ENCODE measurements at regions not wholly inside any gene's neighbourhood (a gene's known extent, or its start where the extent isn't known, plus 50 kb on each side); places are given as distances from the start of the nearest gene placed in this dataset.

DNA sequence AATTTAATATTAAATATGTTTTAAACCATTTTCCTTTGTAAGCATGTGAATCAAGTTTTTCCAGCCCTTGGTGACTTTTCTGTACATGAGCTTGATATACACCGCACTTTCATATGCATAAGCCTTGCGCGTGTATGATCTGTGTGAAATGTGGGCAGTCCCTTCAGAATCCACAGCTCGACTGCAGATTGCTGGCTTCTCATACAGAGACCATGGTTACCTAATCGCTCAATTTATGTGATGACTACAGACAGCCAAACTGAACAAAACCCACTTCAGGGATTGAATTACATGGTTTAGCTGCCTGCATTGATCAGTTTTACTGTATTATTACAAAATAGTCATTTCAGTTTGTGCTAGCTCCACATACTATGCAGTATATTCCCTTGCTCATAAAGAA lies 212.3 kb upstream of the NECTIN3 start:
- Mint-ChIP-seq H3K4me3 (no peak overlapping the region), H3K27ac (no peak overlapping the region), H3K9me3 (no peaks in the 10 kb centered on the region), H3K4me1 (peaks cover 4% of the 10 kb centered on the region), H3K27me3 (ENCODE audit: insufficient read depth) (no peaks in the 10 kb centered on the region), H3K36me3 (ENCODE audit: low read depth) (no peaks in the 10 kb centered on the region)
- 94 to 95% methylated on average over 5 of the region's 5 CpGs for WGBS, 2 experiments (ENCODE audit: insufficient coverage in 1 of 2, insufficient read length in 1 of 2)
- Histone ChIP-seq H3K4me1 (ENCODE audit: control insufficient read depth, insufficient read depth, low read length) (no peaks in the 10 kb centered on the region), H3K27me3 (ENCODE audit: control insufficient read depth, insufficient read depth, low read length, poor library complexity, severe bottlenecking) (no peaks in the 10 kb centered on the region), H3K9ac (ENCODE audit: extremely low read depth, low read length, poor library complexity, severe bottlenecking) (no peak overlapping the region), H3K4me3 (ENCODE audit: low read length) (no peak overlapping the region), H3K9me3 (ENCODE audit: control insufficient read depth, low read length) (no peaks in the 10 kb centered on the region), H3K27ac (ENCODE audit: low read depth, low read length) (no peak overlapping the region), H3K36me3 (ENCODE audit: control insufficient read depth, insufficient read depth, low read length) (no peaks in the 10 kb centered on the region)
- no peak for DNase-seq
- TF ChIP-seq, protein P1, sequence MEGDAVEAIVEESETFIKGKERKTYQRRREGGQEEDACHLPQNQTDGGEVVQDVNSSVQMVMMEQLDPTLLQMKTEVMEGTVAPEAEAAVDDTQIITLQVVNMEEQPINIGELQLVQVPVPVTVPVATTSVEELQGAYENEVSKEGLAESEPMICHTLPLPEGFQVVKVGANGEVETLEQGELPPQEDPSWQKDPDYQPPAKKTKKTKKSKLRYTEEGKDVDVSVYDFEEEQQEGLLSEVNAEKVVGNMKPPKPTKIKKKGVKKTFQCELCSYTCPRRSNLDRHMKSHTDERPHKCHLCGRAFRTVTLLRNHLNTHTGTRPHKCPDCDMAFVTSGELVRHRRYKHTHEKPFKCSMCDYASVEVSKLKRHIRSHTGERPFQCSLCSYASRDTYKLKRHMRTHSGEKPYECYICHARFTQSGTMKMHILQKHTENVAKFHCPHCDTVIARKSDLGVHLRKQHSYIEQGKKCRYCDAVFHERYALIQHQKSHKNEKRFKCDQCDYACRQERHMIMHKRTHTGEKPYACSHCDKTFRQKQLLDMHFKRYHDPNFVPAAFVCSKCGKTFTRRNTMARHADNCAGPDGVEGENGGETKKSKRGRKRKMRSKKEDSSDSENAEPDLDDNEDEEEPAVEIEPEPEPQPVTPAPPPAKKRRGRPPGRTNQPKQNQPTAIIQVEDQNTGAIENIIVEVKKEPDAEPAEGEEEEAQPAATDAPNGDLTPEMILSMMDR (conservative IDR thresholded peaks at IDR 0.05): no peak

DNA sequence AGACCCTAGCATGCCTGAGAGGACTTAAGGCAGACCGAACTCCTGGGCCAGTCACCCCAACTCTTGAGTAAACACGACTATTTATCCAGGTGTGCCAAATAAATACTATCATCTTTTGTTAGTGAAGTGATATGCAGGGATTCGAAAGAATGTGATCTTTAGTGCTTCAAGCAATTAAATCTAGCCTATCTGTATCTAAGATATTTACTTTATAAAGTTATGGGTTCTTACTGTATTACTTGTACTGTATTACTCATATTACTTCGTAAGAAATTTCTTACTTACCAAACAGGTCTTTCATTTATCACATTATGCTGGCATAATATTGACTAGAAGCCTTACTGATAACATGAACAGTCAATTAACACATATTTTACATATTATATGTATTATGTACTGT lies 211.6 kb upstream of the NECTIN3 start:
- H3K9ac ChIP-seq (ENCODE audit: extremely low read depth, low read length, poor library complexity, severe bottlenecking): no peak overlapping the region
- H3K27me3 ChIP-seq (ENCODE audit: control insufficient read depth, insufficient read depth, low read length, poor library complexity, severe bottlenecking): no peaks in the 10 kb centered on the region
- H3K27ac Mint-ChIP-seq: no peak overlapping the region
- H3K9me3 ChIP-seq (ENCODE audit: control insufficient read depth, low read length): no peaks in the 10 kb centered on the region
- DNase-seq: no peak
- H3K4me3 ChIP-seq (ENCODE audit: low read length): no peak overlapping the region
- H3K4me1 ChIP-seq (ENCODE audit: control insufficient read depth, insufficient read depth, low read length): no peaks in the 10 kb centered on the region
- H3K36me3 Mint-ChIP-seq (ENCODE audit: low read depth): no peaks in the 10 kb centered on the region
- H3K4me1 Mint-ChIP-seq: peaks cover 4% of the 10 kb centered on the region
- no peak overlapping the region for H3K4me3 Mint-ChIP-seq
- H3K36me3 ChIP-seq (ENCODE audit: control insufficient read depth, insufficient read depth, low read length): no peaks in the 10 kb centered on the region
- H3K9me3 Mint-ChIP-seq: no peaks in the 10 kb centered on the region
- no peak overlapping the region for H3K27ac ChIP-seq (ENCODE audit: low read depth, low read length)
- WGBS, 2 experiments (ENCODE audit: insufficient coverage in 1 of 2, insufficient read length in 1 of 2): 94% methylated on average over 2 of the region's 4 CpGs; no CpG with 5 or more reads in 1 of the 2 experiments
- H3K27me3 Mint-ChIP-seq (ENCODE audit: insufficient read depth): no peaks in the 10 kb centered on the region
- TF ChIP-seq, protein P1 (conservative IDR thresholded peaks at IDR 0.05): no peak

DNA sequence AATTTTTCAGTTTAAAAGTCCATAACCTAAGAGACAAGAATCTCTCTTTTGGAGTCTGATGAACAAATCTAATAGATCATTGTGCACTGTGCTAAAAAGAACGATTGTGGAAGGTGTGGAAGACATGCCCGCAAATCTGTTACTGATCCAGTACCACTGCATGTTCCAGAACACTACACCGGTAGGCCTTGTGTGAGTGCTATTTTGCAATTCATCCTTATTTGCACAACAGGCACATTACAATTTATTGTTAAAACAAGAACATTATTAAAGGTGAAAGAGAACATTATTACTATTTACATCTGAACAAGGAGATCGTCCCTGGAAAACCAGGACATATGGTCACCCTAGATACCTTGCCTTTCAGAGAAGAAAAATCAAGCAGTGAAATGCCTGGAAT lies 205.7 kb upstream of the NECTIN3 start:
- H3K27me3 ChIP-seq (ENCODE audit: control insufficient read depth, insufficient read depth, low read length, poor library complexity, severe bottlenecking): no peaks in the 10 kb centered on the region
- H3K27ac ChIP-seq (ENCODE audit: low read depth, low read length): no peak overlapping the region
- Mint-ChIP-seq H3K4me3 (no peak overlapping the region), H3K9me3 (no peaks in the 10 kb centered on the region), H3K27me3 (ENCODE audit: insufficient read depth) (no peaks in the 10 kb centered on the region), H3K4me1 (peaks cover 5% of the 10 kb centered on the region), H3K27ac (no peak overlapping the region), H3K36me3 (ENCODE audit: low read depth) (no peaks in the 10 kb centered on the region)
- H3K9me3 ChIP-seq (ENCODE audit: control insufficient read depth, low read length): no peaks in the 10 kb centered on the region
- 95% methylated on average over 4 of the region's 4 CpGs; no CpG with 5 or more reads in 1 of the 2 experiments for WGBS, 2 experiments (ENCODE audit: insufficient coverage in 1 of 2, insufficient read length in 1 of 2)
- H3K9ac ChIP-seq (ENCODE audit: extremely low read depth, low read length, poor library complexity, severe bottlenecking): no peak overlapping the region
- H3K4me3 ChIP-seq (ENCODE audit: low read length): no peak overlapping the region
- TF ChIP-seq, protein P1 (conservative IDR thresholded peaks at IDR 0.05): no peak
- no peaks in the 10 kb centered on the region for H3K4me1 ChIP-seq (ENCODE audit: control insufficient read depth, insufficient read depth, low read length)
- DNase-seq: no peak
- no peaks in the 10 kb centered on the region for H3K36me3 ChIP-seq (ENCODE audit: control insufficient read depth, insufficient read depth, low read length)

All from endodermal cell (in vitro differentiated cells).